COR-L47 (cell line): ENCODE measurements at regions not wholly inside any gene's neighbourhood (a gene's known extent, or its start where the extent isn't known, plus 50 kb on each side); places are given as distances from the start of the nearest gene placed in this dataset.

Experiments
- DNase-seq: peaks from one replicate; lab custom pipeline; 2025; lab: John Stamatoyannopoulos, UW

DNA sequence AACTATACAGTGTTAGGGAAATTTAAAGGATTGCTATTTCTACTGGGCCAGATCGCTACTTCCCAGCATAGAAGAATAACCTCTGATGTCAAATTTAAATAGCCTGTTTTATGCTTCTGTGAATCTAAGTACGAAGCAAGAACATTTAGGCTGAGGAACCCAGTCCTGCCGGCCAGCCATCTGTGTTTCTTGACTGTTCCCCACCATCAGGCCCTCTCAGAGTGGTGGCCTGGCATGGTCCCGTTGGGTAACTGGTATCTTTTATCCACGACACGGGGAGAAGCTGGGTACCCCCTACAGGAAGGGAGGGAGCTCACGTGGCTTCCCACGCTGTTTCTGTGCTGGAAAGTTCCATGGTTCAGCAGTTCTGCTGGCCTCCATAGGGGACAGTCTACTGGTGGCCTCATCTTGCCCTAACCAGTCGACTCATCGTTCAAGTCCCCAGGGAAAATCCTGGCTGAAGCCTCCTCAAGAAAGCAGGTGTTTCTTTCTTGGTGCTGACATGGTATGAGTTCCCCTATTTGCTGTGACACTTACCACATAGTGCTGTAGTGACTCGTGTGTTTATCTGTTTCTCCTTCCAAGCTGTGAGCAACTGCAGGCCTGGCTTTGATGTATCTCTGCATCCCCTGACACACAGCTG is 201.7 kb upstream of the NLRP1 start:
- no peak for DNase-seq

DNA sequence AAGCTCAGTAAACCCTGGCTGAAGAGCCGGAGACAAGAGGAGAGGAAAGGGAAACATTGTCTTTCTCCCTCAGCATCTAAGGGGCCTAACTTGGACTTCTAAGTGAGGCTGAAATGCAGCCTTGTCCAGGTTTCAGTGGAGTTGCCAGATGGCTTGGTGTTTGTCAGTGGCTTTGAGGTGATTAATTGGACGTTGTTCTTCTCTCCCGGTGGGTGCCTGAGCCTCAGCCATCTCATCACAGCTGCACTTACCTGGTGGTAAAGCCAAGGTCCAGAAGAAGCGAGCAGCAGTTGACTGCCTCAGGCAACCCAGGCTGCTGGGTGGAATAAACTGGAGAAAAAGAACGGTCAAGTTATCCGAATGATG is 202.2 kb upstream of the NLRP1 start:
- DNase-seq, result no peak

DNA sequence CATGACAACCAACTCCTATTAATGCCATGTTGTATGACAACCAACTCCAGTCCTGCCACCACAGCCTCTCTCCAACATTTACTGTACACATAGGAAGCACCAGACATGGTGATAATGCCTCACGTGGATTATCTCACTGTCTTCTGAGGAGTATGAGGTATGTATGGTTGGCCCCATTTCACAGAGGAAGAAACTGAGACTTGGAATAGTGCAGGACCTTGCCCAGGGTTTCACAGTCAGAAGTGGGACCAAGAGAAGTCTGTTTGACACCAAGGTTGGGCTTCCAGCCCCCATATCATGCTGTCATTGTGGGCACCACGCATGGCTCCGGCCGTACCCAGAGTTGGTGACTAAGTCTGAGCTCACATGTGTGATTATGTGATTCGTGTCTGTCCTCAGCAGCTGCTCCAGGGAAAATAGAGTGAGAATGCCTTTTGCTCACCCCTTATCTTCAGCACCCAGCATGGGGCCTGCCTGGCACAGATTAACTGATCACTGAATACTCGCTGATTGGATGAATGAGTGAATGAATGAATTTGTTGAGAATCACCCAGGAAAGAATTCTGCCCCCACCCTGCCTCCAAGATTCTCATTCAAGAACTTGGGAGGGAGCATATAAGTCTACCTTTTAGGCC is 204.1 kb upstream of the NLRP1 start:
- DNase-seq, result no peak

DNA sequence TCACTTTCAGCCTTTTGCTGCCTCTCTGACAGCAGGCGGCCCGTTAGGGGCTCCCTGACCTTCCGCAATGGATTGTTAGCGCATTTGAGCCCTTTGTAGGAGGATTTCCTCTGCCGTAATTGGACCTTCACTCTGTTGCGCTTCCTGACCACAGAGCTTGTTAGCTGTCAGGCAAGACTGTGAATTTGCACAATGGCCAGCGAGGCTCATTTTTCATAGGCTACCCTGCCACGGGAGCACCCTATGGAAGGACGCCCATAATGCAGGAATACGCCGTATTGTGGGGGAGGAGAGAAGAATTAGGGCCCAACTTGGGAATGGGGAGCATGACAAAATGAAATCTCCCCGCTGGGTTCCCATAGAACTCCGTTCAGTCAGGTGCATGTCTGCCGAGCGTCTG is 205.2 kb upstream of the NLRP1 start:
- no peak for DNase-seq

DNA sequence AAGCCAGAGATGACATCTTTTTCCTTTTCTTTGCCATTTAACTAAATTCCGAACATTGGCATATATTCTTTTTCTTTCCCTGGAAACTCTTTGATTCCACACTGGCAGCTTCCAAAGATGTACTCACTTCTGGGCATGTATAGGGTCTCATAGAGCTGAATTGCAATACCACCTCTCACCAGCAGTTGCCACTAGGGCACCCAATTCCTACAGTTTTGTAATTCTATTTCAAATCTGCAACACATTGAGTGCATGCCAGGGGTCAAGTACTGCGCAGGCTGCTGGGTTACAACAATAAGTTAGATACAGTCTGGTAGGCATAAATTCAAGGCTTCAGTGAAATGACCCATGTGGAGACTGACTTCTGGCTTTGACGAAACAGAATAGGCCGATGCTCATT is 208.8 kb upstream of the NLRP1 start:
- DNase-seq, result no peak

DNA sequence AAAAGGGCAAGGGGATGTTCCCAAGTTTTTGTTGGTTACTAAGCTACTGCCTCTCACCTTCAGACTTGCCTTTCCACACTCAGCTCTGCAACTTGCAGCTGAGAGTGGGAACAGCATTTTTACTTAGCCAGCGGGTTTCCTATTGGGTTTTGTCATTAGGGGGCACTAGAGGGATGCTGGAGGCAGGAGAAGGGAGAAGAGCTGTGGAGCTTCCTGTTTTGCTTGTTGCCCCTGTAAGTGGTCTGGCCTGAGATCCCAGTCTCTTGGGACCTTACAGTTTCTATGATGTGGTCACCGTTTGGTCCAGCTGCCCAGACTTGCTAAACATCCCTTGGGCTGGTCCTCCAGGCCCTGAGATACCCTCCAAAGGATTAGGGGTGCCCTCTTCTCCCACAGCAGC is 209.6 kb upstream of the NLRP1 start:
- DNase-seq, result no peak

DNA sequence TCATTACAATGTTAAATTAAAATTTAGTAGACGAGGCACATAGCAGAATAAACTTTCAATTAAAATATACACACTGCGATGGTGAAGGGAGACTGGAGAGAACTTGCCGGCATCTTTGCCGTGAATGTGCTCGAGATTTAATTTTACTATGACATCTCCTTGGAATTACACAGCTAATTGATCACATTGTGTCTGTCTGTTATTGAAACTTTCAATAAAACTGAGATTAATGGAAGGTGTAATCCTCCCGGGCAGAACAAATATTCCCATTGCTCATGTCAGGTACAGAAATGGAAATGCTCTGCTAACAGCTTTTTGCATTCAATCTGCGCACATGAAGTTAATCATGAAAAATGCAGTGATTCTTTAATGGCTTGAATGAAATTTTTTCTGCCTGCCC is 210.1 kb upstream of the NLRP1 start:
- DNase-seq, result no peak

DNA sequence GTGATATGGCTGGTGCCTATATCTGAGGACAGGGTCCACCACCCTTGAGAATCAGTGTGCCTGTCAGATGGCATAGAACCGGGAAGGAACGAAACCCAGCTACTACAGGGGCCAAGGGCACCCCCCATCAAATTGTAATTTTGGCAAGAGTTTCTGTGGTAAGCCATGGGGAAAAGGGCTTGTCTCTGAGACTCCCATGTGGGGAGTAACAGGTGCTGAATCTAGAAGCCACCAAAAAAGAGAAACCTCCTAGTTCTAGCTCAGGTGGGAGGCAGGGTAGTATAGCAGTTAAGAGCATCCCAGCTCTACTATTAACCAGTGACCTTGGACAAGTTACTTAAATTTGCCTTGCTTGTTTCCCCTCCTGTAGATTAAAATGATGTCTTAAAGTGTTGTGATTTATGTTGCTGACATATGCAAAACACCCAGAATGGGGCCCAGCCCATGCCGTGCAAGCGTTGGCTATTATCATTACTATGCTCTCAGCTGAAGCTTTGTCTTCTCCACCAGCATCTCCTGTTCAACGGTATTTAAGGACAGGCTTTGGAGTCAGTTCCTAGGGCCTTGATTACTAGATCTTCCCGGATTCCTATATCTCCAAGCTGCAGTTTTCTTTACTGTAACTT is 210.7 kb upstream of the NLRP1 start:
- no peak for DNase-seq

DNA sequence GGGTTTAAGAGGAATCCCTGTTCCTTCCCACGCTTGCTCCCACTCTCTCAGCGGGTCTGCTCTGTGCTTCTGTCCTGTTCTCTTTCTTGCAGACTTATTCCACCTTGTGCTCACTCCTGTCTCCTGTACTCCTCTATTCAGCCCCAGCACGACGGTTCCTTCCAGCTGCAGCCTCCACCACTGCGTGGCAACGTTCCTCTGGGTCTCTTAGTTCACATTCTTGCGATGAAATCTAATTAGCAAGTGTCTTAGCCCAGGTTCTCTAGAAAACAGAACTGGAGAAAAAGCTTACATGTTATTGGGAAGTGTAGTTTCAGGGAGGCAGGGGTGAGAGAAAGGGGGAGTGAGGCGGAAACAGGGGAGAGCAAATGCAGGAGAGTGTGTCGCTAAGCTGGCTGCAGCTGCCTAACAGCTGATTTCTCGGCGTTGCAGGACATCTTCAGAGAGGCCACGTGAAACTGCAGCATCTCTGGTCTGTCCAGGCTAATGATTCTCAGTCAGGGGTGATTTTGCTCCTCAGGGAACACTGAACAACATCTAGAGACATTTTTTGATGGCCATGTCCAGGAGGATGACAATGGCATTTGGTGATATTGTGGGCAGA is 213.2 kb upstream of the NLRP1 start:
- no peak for DNase-seq

DNA sequence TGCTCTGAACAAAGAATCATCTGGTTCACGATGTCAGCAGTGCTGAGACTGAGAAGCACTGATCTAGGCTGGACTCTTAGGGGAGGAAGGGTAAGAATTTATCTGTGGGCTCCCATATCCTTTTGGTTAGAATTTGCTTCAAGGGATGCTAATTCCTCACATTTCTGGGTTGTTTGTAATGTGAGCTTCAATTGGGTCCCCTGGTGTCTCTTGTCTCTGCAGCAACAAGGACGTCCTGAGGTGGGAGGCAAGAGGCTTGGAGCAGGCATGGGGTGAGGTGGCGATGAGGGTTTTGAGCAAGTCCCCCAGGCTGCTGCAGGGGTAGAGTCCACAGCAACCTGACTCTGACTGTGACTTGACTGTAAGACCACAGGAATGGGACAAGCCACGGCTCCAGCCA is 213.8 kb upstream of the NLRP1 start:
- no peak for DNase-seq

DNA sequence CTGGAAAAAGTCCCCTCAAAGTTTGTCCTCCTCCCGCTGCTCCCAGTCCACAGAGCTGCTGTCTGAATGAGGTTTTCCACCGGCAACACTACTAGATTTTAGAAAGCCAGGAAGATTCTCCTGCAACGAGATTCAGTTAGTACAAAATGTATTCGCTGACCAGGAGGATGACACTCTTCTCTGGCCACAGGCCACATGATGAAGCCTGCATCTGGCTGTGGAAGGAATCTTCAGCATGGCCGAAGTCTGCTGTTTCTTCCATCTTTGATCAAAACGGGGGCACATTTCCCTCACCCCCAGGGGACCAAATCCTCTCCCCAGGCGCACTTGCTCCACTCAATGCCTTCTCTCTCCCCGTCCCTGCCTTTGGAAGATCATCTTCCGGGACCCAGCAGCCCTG is 215.8 kb upstream of the NLRP1 start:
- DNase-seq, result no peak

DNA sequence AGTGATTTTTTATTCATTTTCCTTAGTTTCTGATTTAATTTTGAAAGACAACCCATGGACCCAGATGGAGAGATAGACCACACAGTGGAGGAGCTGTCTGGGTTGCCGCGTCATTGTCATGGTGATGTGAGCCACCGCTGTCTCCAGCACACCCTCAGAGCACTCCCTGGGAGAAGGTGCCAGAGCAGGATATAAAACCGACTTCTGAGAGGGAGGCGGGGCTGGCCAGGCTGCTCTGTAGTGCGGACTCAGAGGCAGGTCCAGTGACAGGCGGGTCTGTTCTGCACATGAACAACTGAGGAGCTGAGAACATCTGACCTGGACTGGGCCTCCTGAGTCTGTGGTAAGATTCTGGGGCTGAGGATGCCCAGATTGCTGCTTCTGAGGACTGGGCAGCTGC is 216.3 kb upstream of the NLRP1 start:
- no peak for DNase-seq

DNA sequence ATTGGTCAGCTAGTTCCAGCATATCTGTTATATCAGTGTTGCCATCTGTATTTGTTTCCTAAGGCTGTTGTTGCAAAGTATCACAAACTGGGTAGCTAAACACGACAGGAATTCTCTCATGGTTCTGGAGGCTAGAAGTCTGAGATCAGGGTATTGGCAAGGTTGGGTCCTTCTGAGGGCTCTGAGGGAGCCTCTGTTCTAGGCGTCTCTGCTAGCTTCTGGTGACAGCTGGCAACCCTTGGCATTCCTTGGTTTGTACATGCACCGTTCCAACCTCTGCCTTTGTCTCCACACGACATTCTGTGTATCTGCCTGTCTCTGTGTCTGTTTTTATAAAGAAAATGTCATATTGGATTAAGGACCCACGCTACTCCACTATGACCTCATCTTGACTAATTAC is 219.9 kb upstream of the NLRP1 start:
- no peak for DNase-seq

DNA sequence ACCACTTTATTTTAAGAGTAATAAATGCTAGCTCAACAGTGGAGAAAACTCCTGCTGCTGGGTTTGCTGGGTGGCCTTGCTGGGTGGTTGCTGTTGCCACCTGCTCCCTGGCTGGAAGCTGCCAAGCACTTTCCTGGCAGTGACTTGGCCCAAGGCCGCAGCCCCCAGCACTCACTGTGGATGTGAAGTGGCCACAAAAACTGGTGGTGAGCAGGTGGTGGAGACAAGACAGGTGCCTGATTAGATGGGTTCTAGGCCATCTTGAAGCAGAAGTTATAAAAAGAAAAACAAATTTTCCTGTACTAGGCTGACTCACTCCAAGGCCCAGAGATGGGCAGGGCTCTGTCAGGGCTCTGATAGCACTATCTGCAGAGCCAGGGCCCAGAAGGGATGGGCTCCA is 224.7 kb upstream of the NLRP1 start:
- DNase-seq, result no peak

DNA sequence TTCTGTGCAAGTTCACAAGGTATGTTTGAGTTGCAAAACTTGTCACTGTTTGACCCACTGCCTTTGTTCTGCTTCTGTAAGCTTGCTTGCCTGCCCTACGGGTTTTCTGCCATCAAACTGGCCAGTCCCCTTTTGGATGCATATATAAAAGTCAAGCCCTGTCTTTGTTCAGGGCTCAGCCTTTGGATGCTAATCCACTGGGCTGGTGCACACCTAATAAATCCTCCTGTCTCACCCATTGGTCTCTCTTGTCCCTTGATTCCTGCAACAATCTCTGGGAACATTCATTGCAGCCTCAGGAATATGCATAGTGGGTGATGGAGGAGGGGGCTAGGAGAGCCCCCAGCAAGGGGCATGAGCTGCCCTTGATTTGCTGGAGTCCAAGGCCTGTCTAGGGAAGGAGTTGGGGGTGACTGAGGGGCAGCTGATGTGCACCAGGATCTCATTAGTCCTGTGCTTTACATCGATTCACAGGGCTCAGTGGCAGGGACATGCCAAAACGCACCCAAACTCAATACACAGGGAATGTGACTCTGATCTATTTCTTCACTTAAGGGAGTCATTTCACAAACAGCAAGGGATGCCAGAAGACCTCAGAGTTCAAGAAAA is 225.4 kb upstream of the NLRP1 start:
- DNase-seq, result no peak

DNA sequence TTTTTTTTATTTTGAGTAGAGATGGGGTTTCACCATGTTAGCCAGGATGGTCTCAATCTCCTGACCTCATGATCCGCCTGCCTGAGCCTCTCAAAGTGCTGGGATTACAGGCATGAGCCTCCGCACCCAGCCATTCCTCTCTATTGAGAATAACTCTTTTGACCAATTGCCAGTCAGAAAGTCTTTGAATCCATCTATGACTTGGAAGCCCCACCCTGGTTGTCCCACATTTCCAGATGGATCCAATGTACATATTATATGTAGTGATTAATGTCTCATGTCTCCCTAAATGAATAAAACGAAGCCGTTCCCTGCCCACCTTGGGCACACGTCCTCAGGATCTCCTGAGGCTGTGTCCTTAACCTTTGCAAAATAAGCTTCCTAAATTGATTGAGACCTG is 228.3 kb upstream of the NLRP1 start:
- no peak for DNase-seq

DNA sequence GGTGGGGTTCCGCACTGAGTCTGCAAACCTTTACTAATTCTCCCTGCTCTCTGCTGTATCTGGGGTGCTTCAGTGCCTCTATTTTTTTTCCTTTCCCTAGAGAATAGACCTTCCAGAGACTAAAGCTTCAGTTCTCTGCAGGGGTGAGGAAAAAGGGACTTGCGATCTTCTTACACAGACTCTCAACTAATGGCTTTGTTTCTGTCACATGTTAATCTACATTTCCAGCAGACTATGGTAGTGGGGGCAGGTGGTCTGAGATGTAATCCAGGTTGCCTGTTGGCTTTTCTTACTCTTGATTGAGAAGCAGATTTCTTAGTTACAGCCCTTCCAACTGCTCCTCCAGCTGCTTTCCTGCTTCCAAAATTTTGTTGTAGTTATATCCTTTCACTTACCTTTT is 229.0 kb upstream of the NLRP1 start:
- DNase-seq, result no peak

DNA sequence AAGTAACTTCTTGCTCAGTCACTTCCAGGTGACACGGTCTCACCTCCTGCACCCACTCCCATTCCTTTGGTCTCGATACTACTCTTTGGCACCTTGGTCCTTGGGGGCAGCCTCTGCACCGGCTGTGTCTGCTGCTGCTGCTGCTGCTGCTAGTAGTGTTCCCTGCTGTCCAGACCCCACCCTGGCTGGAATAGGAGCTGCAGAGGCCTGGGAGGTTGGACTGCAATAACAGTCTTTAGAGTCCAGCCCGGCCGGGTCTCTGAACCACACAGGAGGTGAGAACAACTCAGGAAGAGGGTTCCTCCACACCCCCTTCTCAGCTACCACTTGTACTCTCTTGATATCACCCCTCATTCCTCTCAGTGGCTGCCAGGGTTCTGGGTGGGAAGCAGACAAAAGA is 231.1 kb upstream of the NLRP1 start:
- DNase-seq, result no peak

DNA sequence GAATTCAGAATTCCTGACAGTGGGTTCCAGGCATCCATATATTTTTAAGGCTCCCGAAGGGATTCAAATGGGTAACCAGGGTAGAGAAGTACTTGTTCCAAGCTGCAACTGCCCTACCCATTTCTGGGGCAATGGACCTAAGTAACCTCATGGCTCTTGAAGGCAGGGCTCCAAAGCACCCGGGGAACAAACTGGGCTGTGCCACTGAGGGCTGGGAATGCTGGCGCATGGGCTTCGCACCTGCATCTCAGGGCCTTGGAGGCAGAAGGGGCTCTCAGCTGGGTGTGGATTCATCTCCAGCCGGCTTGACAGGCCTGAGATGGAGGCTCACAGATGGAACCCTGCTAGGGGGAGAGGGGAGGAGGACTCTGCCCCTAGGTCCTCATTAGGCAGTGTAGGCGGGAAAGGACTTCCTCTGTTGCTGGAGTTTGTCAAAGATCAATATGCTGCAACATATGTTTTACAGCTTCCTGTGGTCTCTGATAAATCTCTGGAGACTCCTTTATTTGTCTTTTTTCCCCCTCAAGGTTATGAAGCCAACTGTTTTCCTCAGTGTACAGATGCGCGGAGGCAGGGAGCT is 232.3 kb upstream of the NLRP1 start:
- no peak for DNase-seq

DNA sequence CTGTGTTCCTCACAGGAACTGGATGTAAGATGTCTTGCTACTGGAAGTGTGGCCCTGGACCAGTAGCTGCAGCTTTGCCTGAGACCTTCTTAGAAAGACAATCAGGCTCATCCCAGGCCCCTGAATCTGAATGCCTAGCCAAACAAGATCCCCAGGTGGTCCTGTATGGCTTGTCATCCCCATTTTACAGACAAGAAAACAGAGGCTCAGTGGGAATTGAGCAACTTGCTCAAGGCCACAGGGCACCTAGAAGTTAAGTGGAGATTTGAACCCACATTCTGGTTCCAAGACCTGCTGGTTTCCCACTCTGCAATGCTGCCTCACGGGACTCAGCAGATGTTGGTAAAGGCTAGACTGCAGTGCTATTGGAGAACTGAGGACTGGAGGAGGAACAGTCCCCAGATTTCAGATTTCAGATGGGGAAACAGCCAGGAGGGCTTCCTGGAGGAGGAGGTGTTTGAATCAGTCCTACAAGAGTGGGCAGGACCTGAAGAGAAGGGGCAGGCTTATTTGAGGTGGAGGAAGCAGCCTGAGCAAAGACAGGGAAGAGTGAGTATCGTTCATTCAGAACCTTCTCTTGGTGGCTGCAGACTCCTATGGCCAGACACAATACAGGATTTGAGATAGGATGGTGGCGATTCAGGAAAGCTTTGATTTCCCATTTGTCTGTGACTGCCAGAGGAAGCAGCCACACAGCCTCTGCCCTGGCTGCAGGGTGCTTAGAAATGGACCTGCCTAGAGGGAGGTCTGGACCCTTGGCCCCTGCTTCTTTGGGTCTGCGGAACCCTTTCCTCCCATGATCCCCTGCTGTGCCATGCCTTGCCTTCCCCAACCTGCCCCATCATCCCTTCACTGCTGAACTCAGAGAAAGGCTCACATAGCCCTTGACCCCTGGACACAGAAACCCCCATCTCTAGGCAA is 233.4 kb upstream of the NLRP1 start:
- no peak for DNase-seq

DNA sequence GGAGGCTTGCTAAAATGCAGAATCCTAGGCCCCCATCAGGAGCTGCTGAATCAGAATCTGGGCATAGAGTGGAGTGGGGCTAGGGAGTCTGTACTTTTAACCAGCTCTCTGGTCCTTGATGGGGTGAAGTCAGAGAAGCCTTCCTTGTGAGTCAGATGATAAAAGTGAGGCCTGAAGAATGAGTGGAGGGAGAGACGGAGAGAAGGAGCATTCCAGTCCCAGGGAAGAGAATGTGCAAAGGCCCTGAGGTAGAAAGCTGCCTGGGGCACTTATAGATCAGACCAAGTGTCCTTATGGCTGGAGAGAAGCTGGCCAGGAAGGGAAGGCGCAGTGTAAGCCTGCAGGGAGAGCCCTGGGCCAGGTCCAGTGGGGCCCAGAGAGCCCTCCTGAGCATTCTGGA is 235.1 kb upstream of the NLRP1 start:
- DNase-seq, result no peak
